NCI-H526 (cell line): ENCODE measurements at regions not wholly inside any gene's neighbourhood (a gene's known extent, or its start where the extent isn't known, plus 50 kb on each side); places are given as distances from the start of the nearest gene placed in this dataset.
"Not testable (repeated sequence)": the region's sequence is repeated elsewhere in the genome, so short reads cannot be mapped to it uniquely, and the experiment has no call there.

ENCODE experiments used
- DNase-seq, 2 experiments: peaks; one replicate each; lab custom pipeline; 2025; lab: John Stamatoyannopoulos, UW

GRCh38 chr2:221999166-221999565 is 299.6 kb downstream of the PAX3 start:
- DNase-seq: no peak

GRCh38 chr2:221997683-221998082 is 301.1 kb downstream of the PAX3 start:
- no peak for DNase-seq

- DNase-seq: no peak
Measured at GRCh38 chr2:221997100-221997499, 301.7 kb downstream of the PAX3 start.

GRCh38 chr2:221994926-221995325 is 303.9 kb downstream of the PAX3 start:
- DNase-seq: no peak

- DNase-seq: peak; percentile 3 to 42
Measured at GRCh38 chr2:221984376-221984775, 314.4 kb downstream of the PAX3 start.

GRCh38 chr2:221981912-221982470 is 316.8 kb downstream of the PAX3 start:
- DNase-seq: no peak

GRCh38 chr2:221975151-221975550 is 323.6 kb downstream of the PAX3 start:
- no peak for DNase-seq

GRCh38 chr2:221973902-221974301 is 324.9 kb downstream of the PAX3 start:
- DNase-seq: no peak

- no peak for DNase-seq
Measured at GRCh38 chr2:221973502-221973901, 325.3 kb downstream of the PAX3 start.

- DNase-seq: no peak
Measured at GRCh38 chr2:221972813-221973478, 325.9 kb downstream of the PAX3 start.

GRCh38 chr2:221970389-221970788 is 328.4 kb downstream of the PAX3 start:
- no peak for DNase-seq

GRCh38 chr2:221969830-221970144 is 329.0 kb downstream of the PAX3 start:
- DNase-seq: no peak

GRCh38 chr2:221969087-221969829 is 329.5 kb downstream of the PAX3 start:
- peak; percentile 3 to 71 for DNase-seq

GRCh38 chr2:221962186-221962585 is 336.6 kb downstream of the PAX3 start:
- DNase-seq: no peak

GRCh38 chr2:221961561-221961960 is 337.2 kb downstream of the PAX3 start:
- no peak for DNase-seq

GRCh38 chr2:221958224-221958623 is 340.6 kb downstream of the PAX3 start:
- peak in 1 of 2 experiments; percentile 32 for DNase-seq

GRCh38 chr2:221948076-221948475 is 350.7 kb downstream of the PAX3 start:
- DNase-seq: peak; percentile 88 to 89

GRCh38 chr2:221944452-221944851 is 354.3 kb downstream of the PAX3 start:
- DNase-seq: not testable (repeated sequence)

- no peak for DNase-seq
Measured at GRCh38 chr2:221943076-221943810, 355.6 kb downstream of the PAX3 start.

- no peak for DNase-seq
Measured at GRCh38 chr2:221931251-221931991, 359.3 kb upstream of the EPHA4 start.

GRCh38 chr2:221929259-221929658 is 357.2 kb upstream of the EPHA4 start:
- no peak for DNase-seq

GRCh38 chr2:221926327-221926726 is 354.2 kb upstream of the EPHA4 start:
- no peak for DNase-seq
